ENCODE measurements at regions not wholly inside any gene's neighbourhood (a gene's known extent, or its start where the extent isn't known, plus 50 kb on each side); places are given as distances from the start of the nearest gene placed in this dataset.

DNA sequence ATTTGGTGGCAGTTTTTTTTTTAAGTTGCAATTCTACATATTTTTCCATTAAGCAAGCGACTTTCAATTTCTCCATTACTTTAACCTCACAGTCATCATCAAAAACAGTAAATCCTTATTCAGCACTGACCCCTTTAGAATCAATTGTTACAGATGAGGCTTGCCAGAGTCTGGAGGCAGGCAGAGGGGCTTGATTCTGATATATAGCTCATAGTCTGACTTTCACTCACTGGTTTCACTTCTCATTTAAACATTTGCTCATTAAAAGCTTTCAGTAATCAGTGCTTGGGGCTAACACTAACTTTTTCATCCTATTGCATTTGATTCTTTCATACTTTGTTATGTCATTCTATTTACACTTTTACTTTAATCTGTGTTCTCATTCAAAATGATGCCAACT, 88.4 kb downstream of the PYDC2 start:
- DNase-seq (ENCODE audit: low spot score) = no peak
- Histone ChIP-seq H2BK120ac (ENCODE audit: low read depth, low read length) (no peak overlapping the region), H3K4ac (ENCODE audit: low read length) (no peak overlapping the region), H2AK5ac (ENCODE audit: low read depth, low read length) (no peak overlapping the region), H3K36me3 (replicated peaks in 1 of 2; ENCODE audit: control insufficient read depth in 2 of 2, insufficient read depth in 2 of 2, low read length in 2 of 2) (no peaks in the 10 kb centered on the region), H2AFZ (ENCODE audit: low read length) (no peak overlapping the region), H3K18ac (ENCODE audit: low read length) (no peak overlapping the region), H2BK5ac (ENCODE audit: low read length) (no peak overlapping the region), H4K91ac (ENCODE audit: low read depth, low read length, poor library complexity) (no peak overlapping the region), H2BK12ac (ENCODE audit: low read length) (no peak overlapping the region), H2BK15ac (ENCODE audit: low read length) (no peak overlapping the region), H3K14ac (ENCODE audit: low read length) (no peak overlapping the region), H4K8ac (ENCODE audit: low read depth, low read length) (no peak overlapping the region), H3K27ac (replicated peaks; ENCODE audit: low read length) (no peak overlapping the region), H3K4me2 (ENCODE audit: insufficient read depth, low read length, poor library complexity, severe bottlenecking) (no peak overlapping the region), H3K79me1 (ENCODE audit: low read depth, low read length) (peaks cover 2% of the 10 kb centered on the region), H3K9ac (ENCODE audit: low read depth, low read length, poor library complexity) (no peak overlapping the region), H3K23ac (ENCODE audit: low read depth, low read length, poor library complexity) (no peak overlapping the region), H3K4me3 (ENCODE audit: low read length in 2 of 2) (no peak overlapping the region), H3K4me1 (ENCODE audit: control insufficient read depth in 2 of 2, insufficient read depth in 1 of 2, low read depth in 1 of 2, low read length in 2 of 2) (no peaks in the 10 kb centered on the region), H3K27me3 (ENCODE audit: control insufficient read depth in 3 of 3, insufficient read depth in 3 of 3, low read depth in 1 of 3, low read length in 3 of 3) (no peaks in the 10 kb centered on the region), H3K9me3 (replicated peaks in 1 of 2; ENCODE audit: control insufficient read depth in 2 of 2, insufficient read depth in 1 of 2, low read depth in 1 of 2, low read length in 2 of 2) (peaks cover 1 to 3% of the 10 kb centered on the region in 2 donors)
- no CpG with 5 or more reads among the region's 1 CpG for WGBS, 2 donors (ENCODE audit: extremely low coverage in 2 of 2, insufficient read length in 2 of 2, insufficient replicate concordance in 1 of 2)

DNA sequence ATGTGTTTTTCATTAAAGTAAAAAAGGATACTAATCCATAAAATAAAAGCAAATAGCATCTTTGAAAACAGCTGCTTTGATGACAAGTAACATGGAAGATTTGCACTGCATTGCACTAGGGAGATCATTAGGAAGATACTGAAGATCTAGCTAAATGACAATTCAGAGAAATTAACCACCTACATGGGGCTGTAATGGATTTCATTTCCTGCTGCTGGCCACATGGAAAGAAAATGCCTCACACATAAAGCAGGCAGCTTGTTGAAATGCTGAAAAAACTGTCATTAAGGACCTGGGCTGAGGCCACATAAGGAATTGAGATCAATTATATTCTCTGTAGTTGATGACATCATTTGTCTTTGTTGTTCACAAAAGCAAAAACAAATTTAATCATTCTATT, 94.1 kb downstream of the PYDC2 start:
- Histone ChIP-seq H3K4me2 (ENCODE audit: insufficient read depth, low read length, poor library complexity, severe bottlenecking) (no peak overlapping the region), H3K9me3 (replicated peaks in 1 of 2; ENCODE audit: control insufficient read depth in 2 of 2, insufficient read depth in 1 of 2, low read depth in 1 of 2, low read length in 2 of 2) (no peaks in the 10 kb centered on the region), H2BK120ac (ENCODE audit: low read depth, low read length) (no peak overlapping the region), H2BK5ac (ENCODE audit: low read length) (no peak overlapping the region), H3K14ac (ENCODE audit: low read length) (no peak overlapping the region), H4K8ac (ENCODE audit: low read depth, low read length) (no peak overlapping the region), H2BK12ac (ENCODE audit: low read length) (no peak overlapping the region), H4K91ac (ENCODE audit: low read depth, low read length, poor library complexity) (no peak overlapping the region), H2BK15ac (ENCODE audit: low read length) (no peak overlapping the region), H3K27ac (replicated peaks; ENCODE audit: low read length) (no peak overlapping the region), H3K79me1 (ENCODE audit: low read depth, low read length) (no peaks in the 10 kb centered on the region), H3K18ac (ENCODE audit: low read length) (no peak overlapping the region), H3K4ac (ENCODE audit: low read length) (no peak overlapping the region), H3K4me1 (ENCODE audit: control insufficient read depth in 2 of 2, insufficient read depth in 1 of 2, low read depth in 1 of 2, low read length in 2 of 2) (no peaks in the 10 kb centered on the region), H2AK5ac (ENCODE audit: low read depth, low read length) (no peak overlapping the region), H2AFZ (ENCODE audit: low read length) (no peak overlapping the region), H3K27me3 (ENCODE audit: control insufficient read depth in 3 of 3, insufficient read depth in 3 of 3, low read depth in 1 of 3, low read length in 3 of 3) (no peaks in the 10 kb centered on the region), H3K9ac (ENCODE audit: low read depth, low read length, poor library complexity) (no peak overlapping the region), H3K4me3 (ENCODE audit: low read length in 2 of 2) (no peak overlapping the region), H3K23ac (ENCODE audit: low read depth, low read length, poor library complexity) (no peak overlapping the region), H3K36me3 (replicated peaks in 1 of 2; ENCODE audit: control insufficient read depth in 2 of 2, insufficient read depth in 2 of 2, low read length in 2 of 2) (no peaks in the 10 kb centered on the region)
- DNase-seq (ENCODE audit: low spot score) = no peak

DNA sequence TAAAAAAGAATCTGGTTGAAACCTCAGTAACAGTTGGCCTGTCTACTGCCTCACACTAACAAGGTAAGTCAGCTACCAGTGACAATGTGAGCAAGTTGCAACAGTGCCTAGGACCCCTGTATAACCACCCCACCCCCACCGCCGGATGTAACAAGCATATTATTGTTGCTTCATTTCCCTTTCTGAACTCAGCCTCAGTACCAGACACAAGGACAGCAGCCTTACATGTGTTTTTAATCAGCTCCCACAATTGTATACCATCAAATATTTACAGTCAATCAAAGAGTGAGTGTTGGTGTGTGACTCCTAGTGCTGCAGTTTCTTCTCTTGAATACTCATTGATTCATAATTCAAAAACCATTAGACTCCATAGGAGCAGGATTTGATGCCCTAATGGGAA, 96.4 kb downstream of the PYDC2 start:
- Histone ChIP-seq H3K79me1 (ENCODE audit: low read depth, low read length) (no peaks in the 10 kb centered on the region), H3K9ac (ENCODE audit: low read depth, low read length, poor library complexity) (no peak overlapping the region), H2BK120ac (ENCODE audit: low read depth, low read length) (no peak overlapping the region), H3K14ac (ENCODE audit: low read length) (no peak overlapping the region), H3K4me1 (ENCODE audit: control insufficient read depth in 2 of 2, insufficient read depth in 1 of 2, low read depth in 1 of 2, low read length in 2 of 2) (no peaks in the 10 kb centered on the region), H3K18ac (ENCODE audit: low read length) (no peak overlapping the region), H3K4ac (ENCODE audit: low read length) (no peak overlapping the region), H3K9me3 (replicated peaks in 1 of 2; ENCODE audit: control insufficient read depth in 2 of 2, insufficient read depth in 1 of 2, low read depth in 1 of 2, low read length in 2 of 2) (no peaks in the 10 kb centered on the region), H2BK12ac (ENCODE audit: low read length) (no peak overlapping the region), H4K91ac (ENCODE audit: low read depth, low read length, poor library complexity) (no peak overlapping the region), H3K23ac (ENCODE audit: low read depth, low read length, poor library complexity) (no peak overlapping the region), H2BK15ac (ENCODE audit: low read length) (no peak overlapping the region), H3K4me3 (ENCODE audit: low read length in 2 of 2) (no peak overlapping the region), H2BK5ac (ENCODE audit: low read length) (no peak overlapping the region), H3K4me2 (ENCODE audit: insufficient read depth, low read length, poor library complexity, severe bottlenecking) (no peak overlapping the region), H2AK5ac (ENCODE audit: low read depth, low read length) (no peak overlapping the region), H2AFZ (ENCODE audit: low read length) (no peak overlapping the region), H3K27me3 (ENCODE audit: control insufficient read depth in 3 of 3, insufficient read depth in 3 of 3, low read depth in 1 of 3, low read length in 3 of 3) (no peaks in the 10 kb centered on the region), H3K36me3 (replicated peaks in 1 of 2; ENCODE audit: control insufficient read depth in 2 of 2, insufficient read depth in 2 of 2, low read length in 2 of 2) (no peaks in the 10 kb centered on the region), H3K27ac (replicated peaks; ENCODE audit: low read length) (no peak overlapping the region), H4K8ac (ENCODE audit: low read depth, low read length) (no peak overlapping the region)
- no peak for DNase-seq (ENCODE audit: low spot score)
- no CpG with 5 or more reads among the region's 2 CpGs for WGBS, 2 donors (ENCODE audit: extremely low coverage in 2 of 2, insufficient read length in 2 of 2, insufficient replicate concordance in 1 of 2)

DNA sequence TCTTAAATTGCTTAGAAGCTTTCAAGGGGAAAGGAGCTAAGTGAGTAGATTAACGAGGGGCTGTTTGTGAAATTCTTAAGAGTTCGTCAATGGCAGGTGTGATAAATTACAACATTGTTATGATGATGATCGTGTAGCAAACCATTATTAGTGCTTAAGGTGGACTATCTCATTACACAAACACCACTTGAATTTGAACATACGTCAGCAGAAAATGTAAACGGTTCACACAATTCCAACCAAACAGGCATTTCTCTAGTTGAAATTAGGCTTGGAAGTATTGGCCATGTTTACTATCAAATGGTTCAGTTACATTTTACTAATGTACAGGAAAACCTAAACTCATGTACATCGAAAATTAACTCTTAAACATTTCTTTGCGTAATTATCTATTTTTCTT, 102.8 kb downstream of the PYDC2 start:
- Histone ChIP-seq H2BK15ac (ENCODE audit: low read length) (no peak overlapping the region), H3K79me1 (ENCODE audit: low read depth, low read length) (no peaks in the 10 kb centered on the region)
- no CpG with 5 or more reads among the region's 7 CpGs for WGBS, 2 donors (ENCODE audit: extremely low coverage in 2 of 2, insufficient read length in 2 of 2, insufficient replicate concordance in 1 of 2)

More for the DNA sequence above, 102.8 kb downstream of the PYDC2 start:
- no peak overlapping the region for H3K14ac ChIP-seq (ENCODE audit: low read length)
- no peak overlapping the region for H3K23ac ChIP-seq (ENCODE audit: low read depth, low read length, poor library complexity)
- no peak overlapping the region for H2AFZ ChIP-seq (ENCODE audit: low read length)
- no peak overlapping the region for H3K9ac ChIP-seq (ENCODE audit: low read depth, low read length, poor library complexity)
- no peaks in the 10 kb centered on the region for H3K9me3 ChIP-seq (replicated peaks in 1 of 2; ENCODE audit: control insufficient read depth in 2 of 2, insufficient read depth in 1 of 2, low read depth in 1 of 2, low read length in 2 of 2)
- no peak overlapping the region for H3K4me3 ChIP-seq (ENCODE audit: low read length in 2 of 2)
- no peak overlapping the region for H2AK5ac ChIP-seq (ENCODE audit: low read depth, low read length)
- H3K27ac ChIP-seq (replicated peaks; ENCODE audit: low read length) = no peak overlapping the region
- H4K8ac ChIP-seq (ENCODE audit: low read depth, low read length) = no peak overlapping the region
- no peak overlapping the region for H3K18ac ChIP-seq (ENCODE audit: low read length)
- DNase-seq (ENCODE audit: low spot score) = no peak
- H3K27me3 ChIP-seq (ENCODE audit: control insufficient read depth in 3 of 3, insufficient read depth in 3 of 3, low read depth in 1 of 3, low read length in 3 of 3) = no peaks in the 10 kb centered on the region
- H3K4me1 ChIP-seq (ENCODE audit: control insufficient read depth in 2 of 2, insufficient read depth in 1 of 2, low read depth in 1 of 2, low read length in 2 of 2) = no peaks in the 10 kb centered on the region
- H4K91ac ChIP-seq (ENCODE audit: low read depth, low read length, poor library complexity) = no peak overlapping the region
- H3K36me3 ChIP-seq (replicated peaks in 1 of 2; ENCODE audit: control insufficient read depth in 2 of 2, insufficient read depth in 2 of 2, low read length in 2 of 2) = no peaks in the 10 kb centered on the region
- H3K4me2 ChIP-seq (ENCODE audit: insufficient read depth, low read length, poor library complexity, severe bottlenecking) = no peak overlapping the region
- no peak overlapping the region for H3K4ac ChIP-seq (ENCODE audit: low read length)
- H2BK120ac ChIP-seq (ENCODE audit: low read depth, low read length) = no peak overlapping the region
- H2BK5ac ChIP-seq (ENCODE audit: low read length) = no peak overlapping the region
- no peak overlapping the region for H2BK12ac ChIP-seq (ENCODE audit: low read length)

All from neuronal stem cell (in vitro differentiated cells).